ENCODE measurements at regions not wholly inside any gene's neighbourhood (a gene's known extent, or its start where the extent isn't known, plus 50 kb on each side); places are given as distances from the start of the nearest gene placed in this dataset.
A peak's percentile ranks its signal among the peaks of the same experiment; 100 is the strongest.

DNA sequence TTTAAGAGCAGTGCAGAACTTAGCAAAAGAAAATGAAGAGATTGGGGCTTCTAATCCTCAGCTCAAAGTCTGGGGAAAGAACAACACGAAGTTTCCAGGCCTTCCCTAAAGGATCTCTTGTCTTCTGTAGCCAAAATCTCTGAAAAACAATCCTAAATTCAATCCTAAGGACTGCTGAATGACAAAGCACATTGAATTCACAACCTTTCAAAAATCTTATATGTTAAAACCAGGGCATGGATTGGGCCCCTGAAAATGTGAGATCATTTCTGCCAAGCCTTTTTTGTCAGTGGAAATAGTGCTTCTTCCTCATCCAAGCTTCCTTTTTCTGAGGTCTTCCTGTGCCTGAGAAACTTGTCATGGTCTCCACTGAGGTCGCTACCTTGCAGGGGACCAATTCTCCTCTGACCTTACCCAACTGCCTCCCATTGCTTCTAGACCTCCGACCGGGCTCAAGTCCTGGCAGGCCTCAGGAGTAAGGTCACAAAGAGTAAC lies 126.2 kb upstream of the ARID1B start:
- DNase-seq (ENCODE audit: low read depth in 1 of 2, low spot score in 1 of 2): peak in 1 of 2 experiments; percentile 7

GRCh38 chr6:156648616-156649015 lies 128.6 kb upstream of the ARID1B start:
- no peaks in the 10 kb centered on the region for H3K27me3 ChIP-seq (ENCODE audit: insufficient read depth, poor library complexity, severe bottlenecking)
- TF ChIP-seq, protein P1, sequence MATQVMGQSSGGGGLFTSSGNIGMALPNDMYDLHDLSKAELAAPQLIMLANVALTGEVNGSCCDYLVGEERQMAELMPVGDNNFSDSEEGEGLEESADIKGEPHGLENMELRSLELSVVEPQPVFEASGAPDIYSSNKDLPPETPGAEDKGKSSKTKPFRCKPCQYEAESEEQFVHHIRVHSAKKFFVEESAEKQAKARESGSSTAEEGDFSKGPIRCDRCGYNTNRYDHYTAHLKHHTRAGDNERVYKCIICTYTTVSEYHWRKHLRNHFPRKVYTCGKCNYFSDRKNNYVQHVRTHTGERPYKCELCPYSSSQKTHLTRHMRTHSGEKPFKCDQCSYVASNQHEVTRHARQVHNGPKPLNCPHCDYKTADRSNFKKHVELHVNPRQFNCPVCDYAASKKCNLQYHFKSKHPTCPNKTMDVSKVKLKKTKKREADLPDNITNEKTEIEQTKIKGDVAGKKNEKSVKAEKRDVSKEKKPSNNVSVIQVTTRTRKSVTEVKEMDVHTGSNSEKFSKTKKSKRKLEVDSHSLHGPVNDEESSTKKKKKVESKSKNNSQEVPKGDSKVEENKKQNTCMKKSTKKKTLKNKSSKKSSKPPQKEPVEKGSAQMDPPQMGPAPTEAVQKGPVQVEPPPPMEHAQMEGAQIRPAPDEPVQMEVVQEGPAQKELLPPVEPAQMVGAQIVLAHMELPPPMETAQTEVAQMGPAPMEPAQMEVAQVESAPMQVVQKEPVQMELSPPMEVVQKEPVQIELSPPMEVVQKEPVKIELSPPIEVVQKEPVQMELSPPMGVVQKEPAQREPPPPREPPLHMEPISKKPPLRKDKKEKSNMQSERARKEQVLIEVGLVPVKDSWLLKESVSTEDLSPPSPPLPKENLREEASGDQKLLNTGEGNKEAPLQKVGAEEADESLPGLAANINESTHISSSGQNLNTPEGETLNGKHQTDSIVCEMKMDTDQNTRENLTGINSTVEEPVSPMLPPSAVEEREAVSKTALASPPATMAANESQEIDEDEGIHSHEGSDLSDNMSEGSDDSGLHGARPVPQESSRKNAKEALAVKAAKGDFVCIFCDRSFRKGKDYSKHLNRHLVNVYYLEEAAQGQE (IDR thresholded peaks at IDR 0.05; ENCODE audit: insufficient replicate concordance, low read depth): no peak
- TF ChIP-seq SPI1 (IDR thresholded peaks at IDR 0.05; ENCODE audit: borderline replicate concordance, low read depth): no peak
- DNase-seq (ENCODE audit: low read depth in 1 of 2, low spot score in 1 of 2): no peak
- no peak overlapping the region for H3K4me3 ChIP-seq (replicated peaks; ENCODE audit: insufficient read depth, low read length)
- H3K27ac ChIP-seq (replicated peaks): no peak overlapping the region

More for the DNA sequence above, 126.2 kb upstream of the ARID1B start:
- Histone ChIP-seq H3K4me3 (replicated peaks; ENCODE audit: insufficient read depth, low read length) (no peak overlapping the region), H3K27ac (replicated peaks) (no peak overlapping the region), H3K27me3 (ENCODE audit: insufficient read depth, poor library complexity, severe bottlenecking) (no peaks in the 10 kb centered on the region)
- TF ChIP-seq GABPA (IDR thresholded peaks at IDR 0.05; ENCODE audit: low read depth) (no peak), SPI1 (IDR thresholded peaks at IDR 0.05; ENCODE audit: borderline replicate concordance, low read depth) (no peak), POLR2AphosphoS5 (IDR thresholded peaks at IDR 0.05; ENCODE audit: low read depth) (no peak)

GRCh38 chr6:156647991-156648390 lies 129.2 kb upstream of the ARID1B start:
- TF ChIP-seq SPI1 (IDR thresholded peaks at IDR 0.05; ENCODE audit: borderline replicate concordance, low read depth): no peak
- TF ChIP-seq GABPA (IDR thresholded peaks at IDR 0.05; ENCODE audit: low read depth): no peak
- TF ChIP-seq POLR2AphosphoS5 (IDR thresholded peaks at IDR 0.05; ENCODE audit: low read depth): no peak
- TF ChIP-seq, protein P1 (IDR thresholded peaks at IDR 0.05; ENCODE audit: insufficient replicate concordance, low read depth): no peak
- TF ChIP-seq, protein P2, sequence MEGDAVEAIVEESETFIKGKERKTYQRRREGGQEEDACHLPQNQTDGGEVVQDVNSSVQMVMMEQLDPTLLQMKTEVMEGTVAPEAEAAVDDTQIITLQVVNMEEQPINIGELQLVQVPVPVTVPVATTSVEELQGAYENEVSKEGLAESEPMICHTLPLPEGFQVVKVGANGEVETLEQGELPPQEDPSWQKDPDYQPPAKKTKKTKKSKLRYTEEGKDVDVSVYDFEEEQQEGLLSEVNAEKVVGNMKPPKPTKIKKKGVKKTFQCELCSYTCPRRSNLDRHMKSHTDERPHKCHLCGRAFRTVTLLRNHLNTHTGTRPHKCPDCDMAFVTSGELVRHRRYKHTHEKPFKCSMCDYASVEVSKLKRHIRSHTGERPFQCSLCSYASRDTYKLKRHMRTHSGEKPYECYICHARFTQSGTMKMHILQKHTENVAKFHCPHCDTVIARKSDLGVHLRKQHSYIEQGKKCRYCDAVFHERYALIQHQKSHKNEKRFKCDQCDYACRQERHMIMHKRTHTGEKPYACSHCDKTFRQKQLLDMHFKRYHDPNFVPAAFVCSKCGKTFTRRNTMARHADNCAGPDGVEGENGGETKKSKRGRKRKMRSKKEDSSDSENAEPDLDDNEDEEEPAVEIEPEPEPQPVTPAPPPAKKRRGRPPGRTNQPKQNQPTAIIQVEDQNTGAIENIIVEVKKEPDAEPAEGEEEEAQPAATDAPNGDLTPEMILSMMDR (IDR thresholded peaks at IDR 0.05; ENCODE audit: insufficient read depth, low read length): no peak
- H3K4me3 ChIP-seq (replicated peaks; ENCODE audit: insufficient read depth, low read length): no peak overlapping the region
- no peak overlapping the region for H3K27ac ChIP-seq (replicated peaks)
- H3K27me3 ChIP-seq (ENCODE audit: insufficient read depth, poor library complexity, severe bottlenecking): no peaks in the 10 kb centered on the region
- no peak for DNase-seq (ENCODE audit: low read depth in 1 of 2, low spot score in 1 of 2)

- Histone ChIP-seq H3K27ac (replicated peaks) (no peak overlapping the region), H3K27me3 (ENCODE audit: insufficient read depth, poor library complexity, severe bottlenecking) (no peaks in the 10 kb centered on the region), H3K4me3 (replicated peaks; ENCODE audit: insufficient read depth, low read length) (no peak overlapping the region)
- no peak for DNase-seq (ENCODE audit: low read depth in 1 of 2, low spot score in 1 of 2)
- TF ChIP-seq, protein P1 (IDR thresholded peaks at IDR 0.05; ENCODE audit: insufficient replicate concordance, low read depth): no peak
- no peak for TF ChIP-seq GABPA (IDR thresholded peaks at IDR 0.05; ENCODE audit: low read depth)
- TF ChIP-seq, protein P2 (IDR thresholded peaks at IDR 0.05; ENCODE audit: insufficient read depth, low read length): no peak
- TF ChIP-seq SPI1 (IDR thresholded peaks at IDR 0.05; ENCODE audit: borderline replicate concordance, low read depth): no peak
- no peak for TF ChIP-seq POLR2AphosphoS5 (IDR thresholded peaks at IDR 0.05; ENCODE audit: low read depth)
These were observed 129.9 kb upstream of the ARID1B start for GRCh38 chr6:156647140-156647784.
